ACHN (cell line): ENCODE measurements at regions not wholly inside any gene's neighbourhood (a gene's known extent, or its start where the extent isn't known, plus 50 kb on each side); places are given as distances from the start of the nearest gene placed in this dataset.

Experiments
- DNase-seq: peaks from one replicate; pipeline ENCODE4 v3.0.0-alpha.2; 2015
- in situ Hi-C: cut with HindIII; loops from 2 replicates; pipeline ENCODE4 v1.10.0; 2017; ENCODE audit warnings: low sequenced_read_pairs, low pct_ligation_motif_present, low pct_unique_long_range_greater_than_20kb

DNA sequence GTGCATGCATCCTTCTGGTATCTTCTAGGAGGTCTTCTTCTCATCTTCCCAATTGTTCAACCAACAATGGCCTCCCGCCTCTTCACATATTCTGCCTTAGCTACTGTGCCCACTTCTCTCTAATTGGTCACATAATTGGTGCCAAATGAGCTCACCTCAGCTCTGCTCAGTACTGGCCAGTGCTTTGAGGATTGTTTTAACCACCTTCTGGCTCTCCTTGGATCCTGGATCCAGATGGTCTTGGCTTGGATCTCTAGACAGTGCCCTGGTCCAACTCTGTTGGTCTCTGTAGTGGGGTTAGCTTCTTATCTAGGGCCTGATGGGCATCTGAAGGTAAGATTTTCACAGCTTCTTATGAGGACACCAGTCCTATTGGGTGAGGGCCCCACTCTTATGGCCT is 820.8 kb downstream of the TYW1 start:
- DNase-seq, result no peak
- in situ Hi-C loops, result no loop called here

DNA sequence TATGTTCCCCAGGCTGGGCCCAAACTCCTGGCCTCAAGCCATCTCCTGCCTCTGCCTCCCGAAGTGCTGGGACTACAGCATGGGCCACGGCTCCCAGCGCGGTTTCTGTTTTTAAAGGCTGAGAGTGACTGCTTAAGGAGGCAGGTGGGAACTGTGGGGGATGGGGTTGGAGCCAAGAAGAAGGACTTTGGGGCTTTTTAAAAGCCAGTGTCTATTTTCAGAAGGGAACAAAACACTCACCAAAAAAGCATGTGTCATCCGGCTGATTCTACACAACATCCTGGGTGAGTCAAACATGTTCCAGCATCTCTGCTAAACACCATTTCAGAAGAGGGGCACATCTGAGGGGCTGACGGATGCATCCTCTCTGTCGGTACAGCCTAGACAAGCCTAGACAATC is 824.5 kb downstream of the TYW1 start:
- DNase-seq, result no peak
- in situ Hi-C loops, result no loop called here

DNA sequence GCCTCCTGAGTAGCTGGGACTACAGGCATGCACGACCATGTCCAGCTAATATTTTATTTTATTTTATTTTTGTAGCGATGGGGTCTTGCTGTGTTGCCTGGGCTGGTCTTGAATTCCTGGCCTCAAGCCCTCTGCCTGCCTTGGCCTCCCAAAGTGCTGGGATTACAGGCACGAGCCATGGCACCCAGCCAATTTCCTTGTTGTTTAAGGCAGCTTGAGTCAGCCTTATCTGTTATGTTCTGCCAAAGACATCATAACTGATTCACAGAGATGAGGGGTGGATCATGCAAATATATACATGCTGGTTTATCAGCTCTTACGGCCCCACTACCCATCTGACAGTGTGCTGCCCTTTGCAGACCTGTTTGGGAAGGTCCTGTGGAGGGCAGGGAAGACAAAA is 826.7 kb downstream of the TYW1 start:
- DNase-seq, result no peak

DNA sequence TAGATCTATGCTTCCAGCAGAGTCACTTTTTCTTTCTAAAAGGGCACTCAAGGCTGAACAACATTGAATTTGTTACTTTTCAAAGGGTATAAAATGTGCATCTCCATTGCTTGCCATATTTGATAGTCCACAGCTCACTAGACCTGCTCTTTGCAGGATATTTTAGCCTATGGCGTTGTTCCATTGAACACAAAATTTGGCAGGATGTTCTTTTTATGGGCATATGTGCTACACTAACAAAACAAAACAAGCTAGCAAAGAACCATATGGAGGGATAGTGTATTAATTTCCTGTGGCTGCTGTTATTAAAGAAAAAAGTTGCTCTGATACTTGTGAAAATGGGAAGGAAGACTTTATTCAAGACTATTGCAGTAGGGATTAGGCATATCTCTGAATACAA is 828.7 kb downstream of the TYW1 start:
- DNase-seq, result no peak
- in situ Hi-C loops, result no loop called here

More for the DNA sequence above, 826.7 kb downstream of the TYW1 start:
- in situ Hi-C loops, result no loop called here

DNA sequence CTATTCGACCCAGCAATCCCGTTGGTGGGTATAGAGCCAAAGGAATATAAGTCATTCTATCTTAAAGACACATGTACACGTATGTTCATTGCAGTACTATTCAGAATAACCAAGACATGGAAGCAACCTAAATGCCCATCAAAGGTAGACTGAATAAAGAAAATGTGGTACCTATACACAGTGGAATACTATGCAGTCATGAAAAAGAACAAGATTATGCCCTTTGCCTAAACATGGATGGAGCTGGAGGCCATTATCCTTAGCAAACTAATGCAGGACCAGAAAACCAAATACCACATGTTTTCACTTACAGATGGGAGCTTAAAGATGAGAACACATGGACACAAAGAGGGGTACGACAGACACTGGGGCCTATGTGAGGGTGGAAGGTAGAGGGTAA is 845.3 kb downstream of the TYW1 start:
- in situ Hi-C loops, result no loop called here
- no peak for DNase-seq

DNA sequence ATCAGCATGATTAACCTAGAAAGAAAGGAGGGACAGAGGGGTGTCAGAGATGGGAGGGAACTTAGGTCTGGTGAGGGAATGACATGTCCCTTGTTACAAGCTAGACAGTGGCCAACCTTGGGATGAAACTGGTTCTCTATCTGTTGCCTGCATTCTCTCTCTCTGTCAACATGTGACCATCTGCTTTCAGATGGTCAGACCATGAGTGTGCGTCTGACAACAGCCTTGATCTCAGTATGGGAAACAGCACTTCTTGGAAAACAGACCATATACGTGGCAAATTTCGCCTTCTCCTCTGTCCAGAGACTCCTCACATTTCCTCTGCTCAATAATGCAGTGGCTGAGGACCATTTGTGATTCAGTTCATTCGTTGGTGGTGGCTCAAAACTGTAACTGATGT is 845.9 kb downstream of the TYW1 start:
- in situ Hi-C loops, result no loop called here
- no peak for DNase-seq

DNA sequence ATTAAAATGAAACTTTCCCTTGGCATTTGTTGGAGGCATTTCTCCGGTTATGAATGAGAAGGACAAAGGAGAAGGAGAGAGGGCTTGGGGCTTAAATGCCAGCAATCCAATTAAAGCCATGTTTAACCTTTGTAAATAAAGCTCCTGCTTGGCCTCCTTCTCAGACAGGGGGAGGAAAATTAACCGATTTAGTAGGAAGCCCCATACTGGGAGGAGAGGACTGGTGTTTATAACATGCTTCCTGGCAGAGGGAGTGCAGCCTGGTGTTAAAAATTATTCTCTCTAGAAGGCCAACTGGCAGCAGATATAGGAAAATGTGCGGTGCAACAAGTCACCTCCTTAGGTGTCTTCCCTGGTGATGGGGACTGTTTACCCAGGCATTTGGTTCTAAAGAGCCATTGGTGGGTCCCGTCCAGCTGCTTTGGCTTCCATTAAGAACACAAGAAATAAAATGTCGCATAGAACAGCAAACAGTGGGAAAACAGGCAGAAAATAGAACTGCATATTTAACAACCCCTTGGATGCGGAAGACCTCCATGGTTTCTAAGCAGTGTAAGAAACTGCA is 846.5 kb downstream of the TYW1 start:
- in situ Hi-C loops, result no loop called here
- no peak for DNase-seq

DNA sequence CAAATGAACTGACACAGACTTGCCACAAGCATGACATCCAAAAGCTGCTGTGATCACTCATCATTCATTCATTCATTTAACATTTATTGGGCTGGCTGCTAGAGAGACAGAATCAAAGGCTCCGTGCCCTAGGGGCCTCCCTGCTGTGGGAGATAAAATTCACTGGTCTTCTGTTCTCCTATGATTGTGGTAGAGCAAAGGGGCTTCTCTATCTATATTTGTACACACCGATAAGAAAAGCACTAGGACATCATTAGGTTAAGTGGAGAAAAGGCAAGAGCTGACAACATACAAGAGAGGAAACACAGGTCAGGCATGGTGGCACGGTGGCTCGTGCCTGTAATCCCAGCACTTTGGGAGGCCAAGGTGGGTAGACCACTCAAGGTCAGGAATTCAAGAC is 847.0 kb downstream of the TYW1 start:
- in situ Hi-C loops, result no loop called here
- no peak for DNase-seq

DNA sequence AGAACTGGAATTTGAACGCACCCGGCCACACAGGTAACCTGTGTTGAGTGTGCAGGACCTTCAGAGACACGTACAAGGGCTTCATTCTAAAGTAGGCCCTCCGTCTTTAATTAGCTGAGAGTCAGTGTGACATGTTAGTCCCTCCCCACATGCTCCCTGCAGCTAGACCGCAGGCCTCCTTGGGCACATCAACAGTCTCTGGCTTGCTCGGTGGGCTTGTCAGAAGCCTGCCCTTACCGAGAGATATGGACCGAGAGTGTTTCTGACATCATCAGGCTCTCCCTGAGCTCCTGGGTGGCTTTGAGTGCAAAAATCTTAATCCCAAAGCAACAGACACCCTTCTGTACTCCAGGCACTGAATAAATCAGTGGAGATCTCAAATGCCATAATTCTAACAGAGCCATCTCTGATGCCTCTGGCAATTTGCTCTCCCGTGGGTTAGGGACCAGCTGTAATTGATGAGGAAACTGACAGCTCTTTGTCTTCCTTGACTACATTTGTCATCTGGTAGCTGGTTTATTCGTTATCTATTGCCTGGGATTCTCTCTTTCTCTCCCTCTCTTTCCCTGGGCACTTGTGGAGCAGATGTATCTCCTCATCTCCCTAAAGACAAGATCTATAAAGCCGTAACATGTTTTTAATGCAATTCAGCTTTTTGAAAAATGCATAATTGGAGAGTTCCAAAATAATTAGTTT is 850.6 kb downstream of the TYW1 start:
- no peak for DNase-seq
- in situ Hi-C loops, result no loop called here

DNA sequence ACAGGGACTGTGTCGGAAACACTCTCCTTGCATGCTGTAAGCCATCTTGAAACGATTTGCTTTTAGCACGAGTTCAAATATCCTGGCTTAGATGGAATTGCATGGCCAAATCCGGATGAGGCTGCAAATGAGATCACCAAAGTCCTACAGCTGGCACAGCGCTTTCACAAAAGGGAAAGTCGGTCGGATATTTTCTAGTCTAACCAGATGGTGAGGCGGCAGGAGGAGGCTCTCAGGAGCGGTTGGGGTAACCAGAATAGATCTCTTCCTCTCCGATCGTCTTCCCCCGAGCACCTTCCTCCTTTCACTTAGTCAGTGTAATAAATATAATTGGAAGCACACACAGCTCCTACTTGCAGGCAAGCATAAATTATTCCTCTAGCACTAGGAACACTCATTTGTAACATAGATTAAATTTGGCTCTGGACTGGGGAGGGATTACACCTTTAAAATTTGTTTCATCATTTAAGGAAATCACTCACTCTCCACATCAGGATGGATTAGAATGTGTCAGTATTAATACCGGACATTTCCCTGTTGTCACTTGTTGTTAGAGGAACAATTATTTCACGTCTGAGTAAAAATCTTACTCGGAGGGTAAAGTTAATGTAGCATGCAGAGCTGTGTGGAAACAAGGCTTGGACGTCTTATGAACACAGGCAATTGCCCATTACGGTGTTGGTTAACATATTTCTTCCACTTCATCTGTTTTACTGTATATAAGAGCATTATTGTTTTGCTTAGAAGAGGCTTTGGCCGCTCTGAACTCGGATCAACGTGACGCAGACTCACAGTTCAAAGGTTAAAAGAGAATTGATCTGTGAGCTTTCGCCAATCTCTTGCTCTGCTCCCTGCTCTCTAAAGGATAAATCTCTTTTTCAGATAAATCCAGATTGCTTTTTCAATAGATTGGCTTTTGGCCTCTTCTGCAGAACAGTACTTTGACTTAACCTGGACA is 857.9 kb downstream of the TYW1 start:
- no peak for DNase-seq
- in situ Hi-C loops, result no loop called here

DNA sequence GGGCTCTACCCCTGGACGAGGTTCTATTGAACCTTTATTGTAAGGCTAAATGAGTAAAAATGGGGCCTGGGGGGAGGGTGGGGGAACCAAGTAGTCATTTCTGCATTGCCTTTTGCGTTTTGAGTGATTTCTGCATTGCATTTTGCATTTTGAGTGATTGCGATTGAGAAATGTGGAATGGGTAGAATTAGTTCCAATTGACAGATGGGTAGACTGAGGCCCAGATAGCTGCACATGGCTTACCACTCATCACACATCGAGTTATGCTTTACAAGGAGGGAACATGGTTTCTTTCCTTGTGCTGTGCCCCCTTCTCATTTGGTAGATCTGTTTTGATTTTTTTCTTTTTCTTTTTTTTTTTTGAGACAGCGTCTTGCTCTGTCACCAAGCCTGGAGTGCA is 858.7 kb downstream of the TYW1 start:
- no peak for DNase-seq
- in situ Hi-C loops, result no loop called here

DNA sequence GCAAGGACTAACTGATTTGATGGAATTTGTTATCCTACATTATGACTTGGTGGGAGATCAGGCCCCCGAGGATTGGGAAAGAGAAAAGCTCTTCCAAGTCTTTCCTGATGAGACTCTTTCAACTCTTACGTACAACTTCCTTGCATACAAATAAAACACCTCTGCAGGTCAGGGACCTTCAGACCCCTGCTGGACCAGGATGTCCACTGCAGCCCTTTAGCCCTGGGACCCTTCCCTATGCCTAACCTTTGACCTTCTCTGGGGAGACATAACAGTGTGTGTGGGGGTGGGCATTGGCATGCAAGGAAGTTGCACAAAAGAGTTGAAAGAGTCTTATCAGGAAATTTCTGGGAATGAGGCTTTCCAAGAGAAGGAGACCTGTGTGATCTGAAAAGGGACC is 859.4 kb downstream of the TYW1 start:
- in situ Hi-C loops, result no loop called here
- DNase-seq, result no peak

DNA sequence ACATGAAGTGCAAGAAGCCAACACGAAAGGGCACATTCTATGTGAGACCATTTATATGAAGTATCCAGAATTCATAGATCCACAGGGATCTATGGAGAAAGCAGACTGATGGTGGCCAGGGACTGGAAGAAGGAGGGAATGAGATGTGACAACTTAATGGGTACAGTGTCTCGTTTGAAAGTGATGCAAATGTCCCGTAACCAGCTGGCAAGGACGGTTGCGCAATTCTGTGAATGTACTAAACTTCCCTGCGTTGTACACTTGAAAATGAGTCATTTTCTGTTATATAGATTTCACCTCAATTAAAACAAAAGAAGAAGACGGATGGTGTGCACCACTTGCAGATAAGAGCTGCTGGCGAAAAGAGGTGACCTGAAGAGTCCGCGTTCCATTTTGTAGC is 861.1 kb downstream of the TYW1 start:
- DNase-seq, result no peak
- in situ Hi-C loops, result no loop called here

DNA sequence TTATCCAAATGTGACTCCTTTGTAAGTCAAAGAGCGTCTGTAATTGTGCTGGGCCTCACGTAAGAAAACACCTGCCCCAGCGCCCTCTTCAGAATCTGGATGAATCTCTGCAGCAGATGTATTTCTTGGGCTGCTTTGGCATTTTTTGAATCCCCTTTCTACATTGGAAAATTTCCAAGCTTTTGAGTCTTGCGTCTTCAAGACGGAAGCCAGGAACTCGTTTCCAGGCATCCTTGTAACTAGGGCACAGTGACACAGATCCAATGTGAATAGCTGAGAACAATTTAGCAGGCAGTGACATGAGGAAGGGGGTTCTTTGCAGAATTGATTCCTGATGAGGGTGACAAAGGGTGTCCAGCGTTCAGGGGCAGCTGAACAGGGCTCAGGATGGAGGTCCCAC is 862.3 kb downstream of the TYW1 start:
- in situ Hi-C loops, result no loop called here
- DNase-seq, result no peak

DNA sequence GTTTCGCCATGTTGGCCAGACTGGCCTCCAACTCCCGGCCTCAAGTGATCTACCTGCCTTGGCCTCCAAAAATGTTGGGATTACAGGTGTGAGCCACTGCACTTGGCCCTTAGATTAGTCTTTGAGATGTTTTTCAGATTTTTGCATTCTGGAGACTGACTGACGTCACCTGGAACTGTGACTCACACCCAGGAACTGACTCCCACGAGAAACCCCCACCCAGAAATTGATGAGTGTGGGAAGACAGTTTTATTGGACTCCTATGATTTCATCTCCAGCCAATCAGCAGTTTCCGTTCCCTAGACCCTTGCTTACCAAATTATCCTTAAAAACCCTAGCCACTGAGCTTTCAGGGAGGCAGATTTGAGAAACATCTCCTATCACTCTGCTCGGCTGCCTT is 867.3 kb downstream of the TYW1 start:
- no peak for DNase-seq
- in situ Hi-C loops, result no loop called here

DNA sequence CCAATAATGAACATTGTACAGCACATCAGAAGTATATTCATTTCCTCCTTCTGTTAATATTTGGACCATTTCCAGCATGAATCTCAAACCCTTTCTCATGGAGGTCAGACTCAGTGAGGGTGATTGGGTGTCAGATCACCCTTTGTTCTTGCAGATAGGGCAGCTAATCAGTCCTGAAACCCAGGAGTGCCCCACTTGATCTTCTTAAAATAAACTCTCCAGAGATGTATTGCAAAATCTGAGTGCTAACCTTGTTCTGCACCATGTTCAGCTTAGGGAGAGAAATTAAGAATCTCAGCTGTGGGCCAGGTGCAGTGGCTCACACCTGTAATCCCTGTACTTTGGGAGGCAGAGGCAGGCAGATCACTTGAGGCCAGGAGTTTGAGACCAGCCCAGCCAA is 869.4 kb downstream of the TYW1 start:
- DNase-seq, result no peak
- in situ Hi-C loops, result no loop called here

DNA sequence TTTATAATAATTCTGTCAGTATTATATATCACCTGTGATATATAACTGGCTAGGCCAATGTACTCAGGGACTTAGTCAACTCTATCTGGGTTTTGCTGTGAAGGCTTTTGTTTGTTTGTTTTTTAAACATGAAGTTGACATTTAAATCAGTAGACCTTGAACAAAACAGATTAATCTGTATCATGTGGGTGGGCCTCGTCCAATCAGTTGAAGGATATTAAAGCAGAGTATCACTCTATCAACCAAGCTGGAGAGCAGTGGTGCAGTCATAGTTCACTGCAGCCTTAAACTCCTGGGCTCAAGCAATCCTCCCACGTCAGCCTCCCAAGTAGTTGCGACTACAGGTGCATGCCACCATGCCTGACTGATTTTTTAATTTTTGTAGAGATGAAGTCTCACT is 870.2 kb downstream of the TYW1 start:
- in situ Hi-C loops, result no loop called here
- DNase-seq, result no peak

DNA sequence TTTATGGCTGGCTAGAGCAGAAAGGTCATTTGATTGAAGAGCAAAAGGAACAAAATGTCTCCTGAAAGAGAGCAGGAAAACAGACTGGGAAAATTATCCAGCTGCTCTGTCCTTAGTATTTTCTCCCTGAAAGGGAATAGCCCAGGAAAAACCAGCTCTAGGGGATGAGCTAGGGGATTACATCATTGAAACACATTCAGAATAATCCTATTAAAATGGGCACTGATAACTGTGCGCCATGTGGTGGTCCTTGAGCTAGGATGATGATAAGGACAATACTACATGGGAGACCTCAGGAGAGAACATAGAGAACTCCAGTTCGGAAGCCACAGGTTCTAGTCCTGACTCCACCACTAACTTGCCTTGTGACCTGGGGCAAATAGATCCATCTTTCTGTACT is 873.8 kb downstream of the TYW1 start:
- no peak for DNase-seq
- in situ Hi-C loops, result no loop called here

DNA sequence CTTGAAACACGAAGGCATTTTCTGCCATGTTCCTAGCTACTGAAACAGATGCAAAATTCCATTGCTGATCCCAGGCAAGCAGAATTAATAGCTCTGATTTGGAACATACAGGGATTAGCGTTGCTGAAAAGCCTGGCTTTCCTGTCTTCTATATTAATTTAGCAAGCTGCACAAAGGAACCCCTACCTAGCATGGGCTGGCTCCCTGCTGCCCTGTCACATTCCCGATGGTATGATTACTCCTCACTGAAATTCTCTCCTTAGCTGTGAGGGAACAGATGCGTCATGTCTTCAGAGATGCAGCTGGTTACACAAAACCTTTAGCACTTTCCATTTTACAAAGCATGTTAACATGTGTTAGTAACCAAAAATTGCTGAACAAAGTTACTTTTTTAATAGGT is 878.9 kb downstream of the TYW1 start:
- DNase-seq, result no peak
- in situ Hi-C loops, result no loop called here

DNA sequence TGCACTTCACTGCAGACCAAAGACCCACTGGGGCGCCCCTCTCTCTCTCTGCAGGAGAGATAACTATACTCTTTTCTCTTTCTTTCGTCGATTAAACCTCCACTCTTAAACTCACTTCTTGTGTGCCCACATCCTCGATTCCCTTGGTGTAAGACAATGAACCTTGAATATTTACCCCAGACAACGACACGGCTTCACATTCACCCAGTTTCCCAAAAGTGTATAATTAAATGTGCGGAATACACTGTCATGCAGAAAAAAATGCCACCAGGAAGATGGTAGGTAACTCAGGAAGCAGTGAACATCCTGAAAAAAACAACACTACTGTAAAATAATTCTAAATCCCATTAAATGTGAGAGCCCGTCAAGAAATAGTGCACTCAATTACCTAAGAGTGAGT is 882.2 kb downstream of the TYW1 start:
- in situ Hi-C loops, result no loop called here
- no peak for DNase-seq
